ENCODE measurements at regions not wholly inside any gene's neighbourhood (a gene's known extent, or its start where the extent isn't known, plus 50 kb on each side); places are given as distances from the start of the nearest gene placed in this dataset.

DNA sequence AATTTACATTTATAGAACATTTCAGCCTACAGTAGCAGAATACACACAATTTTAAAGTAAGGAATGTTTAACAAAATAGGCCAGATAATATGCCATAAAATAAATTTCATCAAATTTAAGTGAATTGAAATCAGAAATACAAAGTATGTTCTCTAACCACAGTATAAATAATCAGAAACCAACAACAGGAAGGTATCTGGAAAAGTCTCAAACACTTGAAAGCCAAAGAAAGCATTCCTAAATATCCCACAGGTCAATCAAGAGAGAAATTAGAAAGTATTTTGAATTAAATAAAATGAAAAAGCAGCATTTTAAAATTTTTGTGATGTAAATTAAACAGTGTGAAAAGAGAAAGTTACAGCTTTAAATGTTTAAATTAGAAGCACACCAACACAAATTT is 899.2 kb downstream of the PDHA2 start:
- FAIRE-seq (no peak), DNase-seq (ENCODE audit: insufficient read length) (no peak)
- TF ChIP-seq POLR2AphosphoS5 (IDR thresholded peaks at IDR 0.05; ENCODE audit: low read depth, low read length) (no peak), POLR2A (IDR thresholded peaks at IDR 0.05; ENCODE audit: low read depth, low read length) (no peak), TAF1 (IDR thresholded peaks at IDR 0.05; ENCODE audit: borderline replicate concordance, low read depth, low read length) (no peak)

DNA sequence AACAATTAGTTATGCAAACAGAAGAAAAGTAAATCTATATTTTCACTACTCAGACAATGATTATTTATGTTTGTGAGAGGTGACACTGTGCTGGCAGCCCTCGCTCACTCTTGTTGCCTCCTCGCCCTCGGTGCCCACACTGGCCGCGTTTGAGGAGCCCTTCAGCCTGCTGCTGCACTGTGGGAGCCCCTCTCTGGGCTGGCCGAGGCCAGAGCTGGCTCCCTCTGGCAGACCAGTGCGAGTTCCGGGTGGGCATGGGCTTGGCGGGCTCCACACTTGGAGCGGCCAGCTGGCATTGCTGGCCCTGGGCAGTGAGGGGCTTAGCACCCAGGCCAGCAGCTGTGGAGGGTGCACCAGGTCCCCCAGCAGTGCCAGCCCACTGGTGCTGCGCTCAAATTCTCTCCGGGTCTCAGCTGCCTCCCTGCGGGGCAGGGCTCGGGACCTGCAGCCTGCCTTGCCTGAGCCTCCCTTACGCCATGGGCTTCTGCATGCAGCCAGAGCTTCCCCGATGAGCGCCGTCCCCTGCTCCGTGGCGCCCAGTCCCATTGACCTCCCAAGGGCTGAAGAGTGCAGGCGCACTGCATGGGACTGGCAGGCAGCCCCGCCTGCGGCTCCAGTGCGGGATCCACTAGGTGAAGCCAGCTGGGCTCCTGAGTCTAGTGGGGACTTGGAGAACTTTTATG is 902.6 kb downstream of the PDHA2 start:
- TF ChIP-seq POLR2AphosphoS5 (IDR thresholded peaks at IDR 0.05; ENCODE audit: low read depth, low read length) (no peak), POLR2A (IDR thresholded peaks at IDR 0.05; ENCODE audit: low read depth, low read length) (no peak), TAF1 (IDR thresholded peaks at IDR 0.05; ENCODE audit: borderline replicate concordance, low read depth, low read length) (no peak)
- FAIRE-seq: no peak
- DNase-seq (ENCODE audit: insufficient read length): no peak

DNA sequence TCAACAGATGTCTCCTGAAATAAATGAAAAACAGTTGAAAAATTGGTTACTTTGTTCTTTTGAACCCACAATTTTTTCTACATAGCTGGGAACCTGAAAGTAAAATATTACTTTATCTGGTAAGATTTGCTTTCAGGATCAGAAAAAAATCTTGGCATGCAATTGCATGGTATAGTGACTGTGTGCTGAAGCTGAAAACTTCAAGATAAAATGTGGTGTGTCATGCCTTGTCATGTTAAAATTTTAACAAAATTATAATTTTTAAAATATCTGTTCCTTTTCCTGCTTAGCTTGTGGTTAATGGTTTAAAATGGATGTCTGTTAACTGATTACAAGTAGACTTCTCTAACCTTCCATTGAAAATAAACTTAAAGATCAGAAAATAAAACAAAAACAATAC is 904.8 kb downstream of the PDHA2 start:
- DNase-seq (ENCODE audit: insufficient read length): no peak
- no peak for TF ChIP-seq TAF1 (IDR thresholded peaks at IDR 0.05; ENCODE audit: borderline replicate concordance, low read depth, low read length)
- no peak for TF ChIP-seq POLR2A (IDR thresholded peaks at IDR 0.05; ENCODE audit: low read depth, low read length)
- TF ChIP-seq POLR2AphosphoS5 (IDR thresholded peaks at IDR 0.05; ENCODE audit: low read depth, low read length): no peak
- FAIRE-seq: no peak

DNA sequence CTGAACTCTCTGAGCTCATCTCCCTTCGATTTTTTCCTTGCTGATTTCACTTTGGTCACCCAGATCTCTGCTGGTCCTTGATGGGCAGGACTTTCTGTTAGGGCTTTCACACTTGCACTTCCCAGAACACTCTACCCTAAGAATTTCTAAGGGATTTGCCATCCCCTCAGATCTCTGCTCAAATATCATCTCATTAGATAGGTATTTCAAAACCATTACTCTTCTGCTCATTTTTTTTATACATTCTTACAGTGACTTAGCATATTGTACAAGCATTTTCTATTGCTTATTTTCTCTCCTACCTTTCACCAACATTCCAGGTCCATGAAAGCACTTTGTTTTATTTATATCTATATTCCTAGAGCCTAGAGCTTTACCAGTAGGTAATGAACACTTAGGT is 913.3 kb downstream of the PDHA2 start:
- DNase-seq (ENCODE audit: insufficient read length): no peak
- TF ChIP-seq POLR2A (IDR thresholded peaks at IDR 0.05; ENCODE audit: low read depth, low read length): no peak
- TF ChIP-seq TAF1 (IDR thresholded peaks at IDR 0.05; ENCODE audit: borderline replicate concordance, low read depth, low read length): no peak
- no peak for TF ChIP-seq POLR2AphosphoS5 (IDR thresholded peaks at IDR 0.05; ENCODE audit: low read depth, low read length)
- FAIRE-seq: no peak

DNA sequence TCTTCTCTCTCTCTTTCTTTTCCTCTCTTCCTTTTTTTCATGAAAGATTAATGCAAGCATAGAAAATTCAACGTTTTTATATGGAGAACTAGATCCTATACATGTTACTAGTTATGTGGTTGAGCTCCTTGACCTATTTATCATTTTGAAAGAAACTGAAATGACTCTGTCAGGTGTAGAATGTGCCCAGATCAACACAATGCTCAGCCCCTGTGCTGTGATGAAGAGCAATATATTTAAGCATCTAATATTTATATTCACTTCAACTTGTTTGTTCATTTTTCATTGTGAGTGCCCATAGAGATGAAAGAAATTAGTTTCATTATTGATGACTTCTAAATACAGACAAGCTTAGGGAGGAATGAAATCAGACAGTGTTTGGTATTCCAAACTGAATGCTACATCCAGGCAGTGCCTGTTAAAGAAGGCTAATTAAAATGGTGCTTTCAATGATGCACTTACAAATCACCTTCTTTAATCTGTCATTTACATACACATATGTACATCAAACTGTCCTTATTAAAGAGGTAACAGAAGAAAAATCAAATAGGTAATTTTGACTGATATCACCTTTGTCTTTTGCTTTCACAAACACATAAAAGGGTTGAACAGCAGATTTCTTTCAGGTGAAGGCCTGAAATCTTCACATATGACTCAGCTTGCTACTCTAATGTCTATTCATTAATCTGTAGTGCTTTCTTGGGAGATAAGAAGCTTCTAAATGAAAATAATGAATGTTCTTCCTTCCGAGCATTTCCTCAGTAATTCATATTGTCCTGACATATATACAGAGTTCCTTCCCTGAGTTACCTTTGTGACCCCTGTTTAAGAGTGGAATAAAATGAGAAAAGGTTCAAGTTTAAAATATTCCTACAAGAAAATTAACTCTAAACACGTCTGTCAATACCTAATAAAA is 915.9 kb downstream of the PDHA2 start:
- TF ChIP-seq POLR2A (IDR thresholded peaks at IDR 0.05; ENCODE audit: low read depth, low read length) (no peak), TAF1 (IDR thresholded peaks at IDR 0.05; ENCODE audit: borderline replicate concordance, low read depth, low read length) (no peak), POLR2AphosphoS5 (IDR thresholded peaks at IDR 0.05; ENCODE audit: low read depth, low read length) (no peak)
- DNase-seq (ENCODE audit: insufficient read length): no peak
- FAIRE-seq: no peak

DNA sequence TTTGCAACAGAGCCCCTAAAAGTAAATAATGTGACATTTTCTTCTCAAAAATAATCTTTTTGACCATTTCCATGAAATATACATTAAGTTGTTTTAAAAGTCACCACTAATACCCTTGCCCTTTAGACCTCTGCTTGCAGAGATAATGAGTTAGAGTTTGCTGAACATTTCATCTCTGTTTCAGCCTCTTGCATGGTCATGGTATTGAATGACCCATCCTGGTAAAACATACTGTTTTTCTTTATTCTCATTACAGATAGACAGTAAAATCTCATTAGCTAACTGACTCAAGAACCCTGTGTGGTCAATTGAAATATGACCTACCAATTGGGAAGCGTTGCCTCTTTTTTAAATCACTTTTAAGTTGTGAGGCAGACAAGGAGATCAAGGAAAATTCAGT is 916.7 kb downstream of the PDHA2 start:
- TF ChIP-seq TAF1 (IDR thresholded peaks at IDR 0.05; ENCODE audit: borderline replicate concordance, low read depth, low read length) (no peak), POLR2AphosphoS5 (IDR thresholded peaks at IDR 0.05; ENCODE audit: low read depth, low read length) (no peak), POLR2A (IDR thresholded peaks at IDR 0.05; ENCODE audit: low read depth, low read length) (no peak)
- DNase-seq (ENCODE audit: insufficient read length) (no peak), FAIRE-seq (no peak)

DNA sequence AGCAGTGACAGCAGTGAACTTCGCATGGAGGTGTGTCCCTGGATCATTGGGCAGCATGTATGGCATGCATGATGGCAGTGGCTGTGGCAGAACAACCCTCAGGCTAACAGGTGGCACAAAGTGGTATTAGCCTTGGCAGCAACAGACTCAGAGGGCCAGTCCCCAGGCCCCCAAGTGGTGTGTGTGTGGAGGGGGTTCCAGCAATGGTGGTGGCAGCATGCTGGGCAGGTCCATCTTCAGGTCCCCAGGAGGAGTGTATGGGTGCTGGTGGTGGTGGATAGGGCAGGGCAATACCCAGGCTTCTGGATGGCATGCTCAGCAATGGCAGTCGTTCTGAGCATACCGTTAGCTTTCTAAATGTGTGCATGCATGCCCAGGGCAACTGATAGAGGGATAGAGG is 923.7 kb downstream of the PDHA2 start:
- no peak for FAIRE-seq
- no peak for TF ChIP-seq POLR2A (IDR thresholded peaks at IDR 0.05; ENCODE audit: low read depth, low read length)
- TF ChIP-seq TAF1 (IDR thresholded peaks at IDR 0.05; ENCODE audit: borderline replicate concordance, low read depth, low read length): no peak
- TF ChIP-seq POLR2AphosphoS5 (IDR thresholded peaks at IDR 0.05; ENCODE audit: low read depth, low read length): no peak

DNA sequence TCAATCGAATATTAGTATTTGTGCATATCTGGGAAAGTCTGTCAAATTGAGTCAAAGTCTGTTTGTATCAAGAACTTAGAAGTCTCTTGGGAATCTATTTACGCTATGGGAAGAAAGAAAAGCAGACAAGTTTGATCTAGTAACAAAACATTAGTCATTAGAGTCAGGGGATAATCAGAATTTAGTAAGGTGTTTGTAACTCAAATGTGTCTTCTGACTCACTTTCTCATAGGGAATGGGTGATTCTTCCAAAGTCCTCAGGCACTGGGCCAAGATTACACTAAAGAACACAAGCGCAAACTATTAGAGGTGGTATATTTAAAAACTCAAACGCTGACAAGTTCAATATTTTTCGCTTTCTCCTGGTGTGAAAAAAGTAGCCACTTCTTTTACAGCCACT is 926.5 kb downstream of the PDHA2 start:
- FAIRE-seq: no peak
- no peak for TF ChIP-seq POLR2A (IDR thresholded peaks at IDR 0.05; ENCODE audit: low read depth, low read length)
- TF ChIP-seq TAF1 (IDR thresholded peaks at IDR 0.05; ENCODE audit: borderline replicate concordance, low read depth, low read length): no peak
- TF ChIP-seq POLR2AphosphoS5 (IDR thresholded peaks at IDR 0.05; ENCODE audit: low read depth, low read length): no peak
- DNase-seq (ENCODE audit: insufficient read length): no peak

More for the DNA sequence above, 923.7 kb downstream of the PDHA2 start:
- DNase-seq (ENCODE audit: insufficient read length): no peak

DNA sequence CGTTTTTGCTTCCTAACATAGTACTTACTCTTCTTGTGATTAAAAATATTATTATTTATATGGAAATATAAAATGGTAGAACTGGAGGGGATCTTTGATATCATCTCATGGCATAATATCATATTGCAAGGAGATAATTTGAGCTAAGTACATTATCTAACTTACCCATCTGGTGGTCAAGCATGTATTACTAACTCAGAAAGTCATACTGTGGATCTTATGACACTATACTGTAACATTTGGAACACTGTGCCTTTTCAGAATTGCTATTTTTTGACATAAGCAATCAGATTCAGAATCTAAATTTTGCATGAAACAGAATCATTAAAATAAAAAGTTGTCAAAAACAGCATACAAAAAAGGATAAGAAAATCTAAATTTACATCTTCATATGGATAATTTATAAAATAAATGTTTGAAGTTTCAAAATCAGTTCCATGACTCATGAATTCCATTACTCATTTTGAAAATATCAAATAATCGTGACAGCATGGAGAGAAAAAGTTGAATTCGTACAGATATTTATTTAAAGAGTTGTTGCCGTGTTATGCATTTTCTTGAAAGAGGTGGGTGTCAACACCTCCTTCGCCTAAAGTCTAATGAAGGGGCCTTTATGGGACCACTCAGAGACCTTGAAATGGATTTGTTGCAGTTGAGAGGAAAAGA is 928.1 kb downstream of the PDHA2 start:
- no peak for TF ChIP-seq TAF1 (IDR thresholded peaks at IDR 0.05; ENCODE audit: borderline replicate concordance, low read depth, low read length)
- no peak for TF ChIP-seq POLR2AphosphoS5 (IDR thresholded peaks at IDR 0.05; ENCODE audit: low read depth, low read length)
- TF ChIP-seq POLR2A (IDR thresholded peaks at IDR 0.05; ENCODE audit: low read depth, low read length): no peak
- DNase-seq (ENCODE audit: insufficient read length): no peak
- no peak for FAIRE-seq

DNA sequence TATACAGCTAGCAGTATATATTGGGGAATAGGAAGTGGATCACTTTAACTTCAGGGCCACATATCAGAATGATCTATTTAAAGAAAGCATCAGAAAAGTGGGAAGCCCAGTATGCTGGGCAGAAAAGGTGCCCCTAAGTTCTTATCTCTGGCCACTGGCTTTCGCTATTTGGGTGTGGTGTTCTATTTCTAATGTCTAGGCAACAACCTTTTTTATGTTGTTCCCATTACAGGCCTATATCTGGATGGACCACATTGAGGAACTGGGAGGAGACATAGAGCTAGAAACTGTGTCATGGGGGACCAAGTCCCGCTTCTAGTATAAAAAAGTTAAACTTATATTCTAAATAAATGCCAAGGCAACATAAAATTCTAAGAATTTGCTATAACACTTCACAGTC is 935.6 kb downstream of the PDHA2 start:
- no peak for FAIRE-seq
- TF ChIP-seq TAF1 (IDR thresholded peaks at IDR 0.05; ENCODE audit: borderline replicate concordance, low read depth, low read length) (no peak), POLR2A (IDR thresholded peaks at IDR 0.05; ENCODE audit: low read depth, low read length) (no peak), POLR2AphosphoS5 (IDR thresholded peaks at IDR 0.05; ENCODE audit: low read depth, low read length) (no peak)
- no peak for DNase-seq (ENCODE audit: insufficient read length)

DNA sequence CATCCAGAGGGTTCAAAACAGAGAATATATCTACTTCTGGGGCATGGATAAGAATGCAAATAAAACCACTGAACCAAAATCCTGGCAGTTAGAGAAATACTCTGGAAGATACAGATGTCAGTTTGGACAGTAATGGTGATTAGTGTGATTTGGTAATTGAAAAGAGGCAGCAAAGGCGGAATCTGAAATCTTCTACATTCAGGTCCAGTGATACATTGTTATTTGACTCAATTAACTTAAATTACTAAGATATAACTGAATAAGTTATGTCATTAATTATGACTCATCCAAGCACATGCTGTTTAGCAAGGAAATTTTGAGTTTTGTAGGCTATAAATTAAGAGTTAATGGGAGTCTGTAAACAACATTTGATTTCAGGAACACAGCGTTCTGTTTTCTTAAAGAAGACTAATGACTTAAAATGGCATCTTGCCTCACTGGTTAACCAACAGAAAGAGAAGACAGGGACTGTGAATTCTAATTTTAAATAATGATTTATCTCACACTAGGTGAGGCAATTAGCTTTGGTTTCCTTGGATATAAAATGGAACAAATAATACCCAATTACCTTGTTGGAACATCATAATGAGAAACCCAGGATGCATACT is 937.1 kb downstream of the PDHA2 start:
- DNase-seq (ENCODE audit: insufficient read length) (no peak), FAIRE-seq (no peak)
- TF ChIP-seq POLR2AphosphoS5 (IDR thresholded peaks at IDR 0.05; ENCODE audit: low read depth, low read length): no peak
- TF ChIP-seq TAF1 (IDR thresholded peaks at IDR 0.05; ENCODE audit: borderline replicate concordance, low read depth, low read length): no peak
- no peak for TF ChIP-seq POLR2A (IDR thresholded peaks at IDR 0.05; ENCODE audit: low read depth, low read length)
